ENCODE measurements at regions not wholly inside any gene's neighbourhood (a gene's known extent, or its start where the extent isn't known, plus 50 kb on each side); places are given as distances from the start of the nearest gene placed in this dataset.

- TF ChIP-seq GATA2 (IDR thresholded peaks at IDR 0.05; ENCODE audit: low read depth, low read length): no peak
- TF ChIP-seq GATA3 (IDR thresholded peaks at IDR 0.05; ENCODE audit: low read depth, low read length): no peak
These were observed 82.1 kb upstream of the POMGNT2 start for GRCh38 chr3:43187836-43188479.

All from SH-SY5Y (cell line).